ENCODE measurements at regions not wholly inside any gene's neighbourhood (a gene's known extent, or its start where the extent isn't known, plus 50 kb on each side); places are given as distances from the start of the nearest gene placed in this dataset.

DNA sequence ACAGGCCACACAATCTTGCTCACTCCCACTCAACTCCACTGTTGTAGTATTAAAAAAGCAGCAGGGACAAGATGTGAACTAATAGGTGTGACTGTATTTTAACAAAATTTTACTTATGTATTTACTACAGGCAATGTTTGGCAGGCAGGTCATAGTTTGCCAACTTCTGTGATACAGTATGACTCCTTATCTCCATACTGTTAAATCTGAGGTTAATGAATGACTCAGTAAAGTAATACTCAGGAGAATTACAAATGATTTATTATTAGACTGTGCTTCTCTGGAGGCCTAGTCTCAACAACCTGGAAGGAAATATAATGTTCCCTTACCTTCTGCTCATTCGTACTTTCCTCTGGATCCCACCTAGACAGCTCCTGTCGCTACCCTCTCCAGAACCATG lies 258.6 kb upstream of the KCNMB2 start:
- TF ChIP-seq, protein P1, sequence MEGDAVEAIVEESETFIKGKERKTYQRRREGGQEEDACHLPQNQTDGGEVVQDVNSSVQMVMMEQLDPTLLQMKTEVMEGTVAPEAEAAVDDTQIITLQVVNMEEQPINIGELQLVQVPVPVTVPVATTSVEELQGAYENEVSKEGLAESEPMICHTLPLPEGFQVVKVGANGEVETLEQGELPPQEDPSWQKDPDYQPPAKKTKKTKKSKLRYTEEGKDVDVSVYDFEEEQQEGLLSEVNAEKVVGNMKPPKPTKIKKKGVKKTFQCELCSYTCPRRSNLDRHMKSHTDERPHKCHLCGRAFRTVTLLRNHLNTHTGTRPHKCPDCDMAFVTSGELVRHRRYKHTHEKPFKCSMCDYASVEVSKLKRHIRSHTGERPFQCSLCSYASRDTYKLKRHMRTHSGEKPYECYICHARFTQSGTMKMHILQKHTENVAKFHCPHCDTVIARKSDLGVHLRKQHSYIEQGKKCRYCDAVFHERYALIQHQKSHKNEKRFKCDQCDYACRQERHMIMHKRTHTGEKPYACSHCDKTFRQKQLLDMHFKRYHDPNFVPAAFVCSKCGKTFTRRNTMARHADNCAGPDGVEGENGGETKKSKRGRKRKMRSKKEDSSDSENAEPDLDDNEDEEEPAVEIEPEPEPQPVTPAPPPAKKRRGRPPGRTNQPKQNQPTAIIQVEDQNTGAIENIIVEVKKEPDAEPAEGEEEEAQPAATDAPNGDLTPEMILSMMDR (IDR thresholded peaks at IDR 0.05) = no peak
- TF ChIP-seq POLR2A (IDR thresholded peaks at IDR 0.05) = no peak

Measured in thyroid gland (tissue), 4 donors.